ENCODE measurements at regions not wholly inside any gene's neighbourhood (a gene's known extent, or its start where the extent isn't known, plus 50 kb on each side); places are given as distances from the start of the nearest gene placed in this dataset.

- no peak for DNase-seq
Observed at GRCh38 chr6:114467931-114468330, 125.1 kb upstream of the HS3ST5 start.

- no peak for DNase-seq
Observed at GRCh38 chr6:114465511-114465910, 122.7 kb upstream of the HS3ST5 start.

GRCh38 chr6:114453737-114454276 lies 111.0 kb upstream of the HS3ST5 start:
- DNase-seq, result no peak

- DNase-seq, result no peak
Observed at GRCh38 chr6:114452785-114453401, 110.1 kb upstream of the HS3ST5 start.

GRCh38 chr6:114450631-114451030 lies 107.8 kb upstream of the HS3ST5 start:
- DNase-seq, result no peak

GRCh38 chr6:114449659-114450058 lies 106.8 kb upstream of the HS3ST5 start:
- DNase-seq, result peak; percentile 53

- peak; percentile 71 for DNase-seq
Observed at GRCh38 chr6:114446342-114446741, 103.5 kb upstream of the HS3ST5 start.

- DNase-seq, result peak; percentile 57
Observed at GRCh38 chr6:114445846-114446245, 103.0 kb upstream of the HS3ST5 start.

- no peak for DNase-seq
Observed at GRCh38 chr6:114439411-114439810, 96.6 kb upstream of the HS3ST5 start.

- no peak for DNase-seq
Observed at GRCh38 chr6:114437235-114437634, 94.4 kb upstream of the HS3ST5 start.

- DNase-seq, result no peak
Observed at GRCh38 chr6:114436691-114437090, 93.9 kb upstream of the HS3ST5 start.

- DNase-seq, result no peak
Observed at GRCh38 chr6:114435985-114436384, 93.2 kb upstream of the HS3ST5 start.

- no peak for DNase-seq
Observed at GRCh38 chr6:114432400-114432799, 89.6 kb upstream of the HS3ST5 start.

- DNase-seq, result no peak
Observed at GRCh38 chr6:114431641-114432040, 88.8 kb upstream of the HS3ST5 start.

GRCh38 chr6:114430534-114431124 lies 87.8 kb upstream of the HS3ST5 start:
- no peak for DNase-seq

GRCh38 chr6:114428341-114428740 lies 85.5 kb upstream of the HS3ST5 start:
- no peak for DNase-seq

- no peak for DNase-seq
Observed at GRCh38 chr6:114421199-114421598, 78.4 kb upstream of the HS3ST5 start.

- peak; percentile 31 for DNase-seq
Observed at GRCh38 chr6:114419175-114419574, 76.4 kb upstream of the HS3ST5 start.

- no peak for DNase-seq
Observed at GRCh38 chr6:114418304-114418972, 75.6 kb upstream of the HS3ST5 start.

- DNase-seq, result no peak
Observed at GRCh38 chr6:114407426-114408035, 64.7 kb upstream of the HS3ST5 start.

- DNase-seq, result no peak
Observed at GRCh38 chr6:114404339-114404955, 61.6 kb upstream of the HS3ST5 start.

- no peak for DNase-seq
Observed at GRCh38 chr6:114403858-114404257, 61.0 kb upstream of the HS3ST5 start.

- no peak for DNase-seq
Observed at GRCh38 chr6:114398481-114398880, 55.7 kb upstream of the HS3ST5 start.
